Stimulated activated CD4-positive, alpha-beta T cell treated with anti-CD3 and anti-CD28 coated beads, Interleukin-1b, Interleukin-23, amount 100 ng/mL, for 4 hours (primary cell): ENCODE measurements at regions not wholly inside any gene's neighbourhood (a gene's known extent, or its start where the extent isn't known, plus 50 kb on each side); places are given as distances from the start of the nearest gene placed in this dataset.

Experiments
- DNase-seq, 2 donors: peaks; one replicate each; pipeline ENCODE4 v3.0.0-alpha.2; 2020; ENCODE audit warnings: low read depth in 2 of 2

DNA sequence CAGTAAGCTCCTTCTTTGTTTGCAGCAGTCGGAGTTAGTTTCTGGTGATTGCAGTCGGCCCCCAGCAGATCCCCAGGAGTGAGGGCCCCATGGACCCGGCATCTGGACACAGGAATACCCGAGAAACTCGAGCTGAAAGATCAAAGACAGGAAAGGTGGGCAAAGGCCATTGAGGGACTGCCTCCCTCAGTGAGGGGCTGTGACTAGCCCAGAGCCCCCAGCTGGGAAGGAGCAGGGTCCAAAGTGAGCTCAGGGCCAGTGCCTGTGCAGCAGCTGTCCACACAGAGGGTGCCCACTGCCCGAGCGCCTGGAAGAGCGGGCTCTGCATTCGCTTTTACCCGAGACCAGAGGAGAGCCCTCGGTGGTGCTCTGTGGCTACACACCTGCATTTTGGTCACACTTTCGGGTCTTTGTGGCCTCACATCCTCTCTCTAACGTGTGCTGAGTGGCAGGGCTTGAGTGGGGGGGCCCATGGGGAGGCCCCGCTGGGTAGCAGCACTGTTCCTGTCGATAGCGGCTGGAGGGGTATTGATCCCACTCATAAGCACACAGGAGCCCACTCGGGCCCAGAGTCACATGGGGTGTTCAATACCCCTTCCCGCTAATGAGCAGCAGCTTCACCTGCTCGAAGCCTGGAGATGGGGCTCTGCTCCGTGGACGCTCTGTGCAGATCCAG lies 532.9 kb downstream of the TBC1D22A start:
- DNase-seq, result no peak

DNA sequence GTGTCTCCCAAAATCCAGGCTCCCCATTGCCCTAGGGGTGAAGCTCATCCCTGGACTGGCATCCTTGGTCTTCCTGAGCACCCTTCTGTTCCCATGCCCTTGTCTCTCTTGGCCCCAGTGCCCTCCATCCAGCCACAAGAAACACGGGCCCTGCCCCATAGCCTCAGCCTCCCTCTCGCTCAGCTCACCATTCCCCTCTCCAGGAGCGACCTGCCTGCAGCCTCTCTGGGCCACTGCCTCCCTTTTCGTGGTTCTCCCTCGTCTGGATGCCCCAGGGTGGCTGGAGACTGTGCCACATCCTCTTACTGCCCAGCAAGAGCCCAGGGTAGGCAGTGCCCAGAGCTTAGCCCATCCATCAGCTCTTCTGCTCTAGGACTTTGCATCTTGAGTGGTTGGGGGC lies 532.1 kb downstream of the TBC1D22A start:
- DNase-seq, result no peak

DNA sequence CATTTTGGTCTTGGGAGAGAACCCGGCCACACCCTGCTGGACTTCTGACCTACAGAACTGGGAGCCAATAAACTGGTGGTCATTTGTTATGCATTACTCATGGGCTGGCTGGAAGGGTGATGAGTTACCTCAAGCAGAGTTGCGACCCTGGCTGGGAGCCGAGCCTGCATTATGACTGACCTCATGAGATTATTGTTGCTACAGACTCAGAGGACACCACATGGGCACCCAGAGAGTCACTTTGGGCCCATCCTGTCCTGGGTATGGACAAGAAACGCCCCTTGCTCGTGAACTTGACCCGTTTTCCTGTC lies 531.7 kb downstream of the TBC1D22A start:
- no peak for DNase-seq

DNA sequence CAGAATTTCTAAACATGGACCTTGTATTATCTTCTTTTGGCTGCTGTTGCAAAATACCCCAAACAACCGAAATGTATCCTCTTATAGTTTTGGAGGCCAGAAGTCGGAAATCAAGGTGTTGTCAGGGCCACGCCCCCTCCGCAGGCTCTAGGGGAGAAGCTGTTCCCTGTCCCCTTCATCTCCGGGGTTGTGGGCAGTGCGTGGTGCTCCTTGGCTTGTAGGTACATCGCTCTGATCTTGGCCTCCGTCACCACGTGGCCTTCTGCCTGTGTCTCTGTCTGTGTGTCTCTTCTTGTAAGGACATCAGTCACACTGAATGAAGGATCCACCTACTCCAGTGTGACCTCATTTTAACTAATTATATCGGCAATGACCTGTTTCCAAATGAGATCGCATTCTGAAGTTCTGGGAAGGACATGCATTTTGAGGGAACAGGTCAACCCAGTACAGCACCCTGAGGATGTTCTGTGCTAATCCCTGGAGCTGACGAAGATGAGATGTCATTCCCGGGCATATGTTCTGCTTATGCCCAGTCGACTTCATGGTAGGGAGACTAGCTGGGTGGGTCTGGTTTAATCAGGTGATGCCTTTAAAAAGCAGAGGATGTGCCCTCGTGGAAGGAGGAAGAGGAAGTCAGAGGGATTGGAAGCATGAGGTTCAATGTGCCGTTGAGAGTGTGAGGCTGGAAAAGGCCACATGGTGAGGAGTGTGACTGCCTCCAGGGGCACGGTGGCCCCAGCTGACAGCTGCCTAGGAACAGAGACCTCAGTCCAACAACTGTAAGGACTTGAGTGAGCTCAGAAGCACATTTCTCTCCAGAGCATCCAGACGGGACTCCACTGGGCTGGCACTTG lies 531.1 kb downstream of the TBC1D22A start:
- DNase-seq, result no peak

DNA sequence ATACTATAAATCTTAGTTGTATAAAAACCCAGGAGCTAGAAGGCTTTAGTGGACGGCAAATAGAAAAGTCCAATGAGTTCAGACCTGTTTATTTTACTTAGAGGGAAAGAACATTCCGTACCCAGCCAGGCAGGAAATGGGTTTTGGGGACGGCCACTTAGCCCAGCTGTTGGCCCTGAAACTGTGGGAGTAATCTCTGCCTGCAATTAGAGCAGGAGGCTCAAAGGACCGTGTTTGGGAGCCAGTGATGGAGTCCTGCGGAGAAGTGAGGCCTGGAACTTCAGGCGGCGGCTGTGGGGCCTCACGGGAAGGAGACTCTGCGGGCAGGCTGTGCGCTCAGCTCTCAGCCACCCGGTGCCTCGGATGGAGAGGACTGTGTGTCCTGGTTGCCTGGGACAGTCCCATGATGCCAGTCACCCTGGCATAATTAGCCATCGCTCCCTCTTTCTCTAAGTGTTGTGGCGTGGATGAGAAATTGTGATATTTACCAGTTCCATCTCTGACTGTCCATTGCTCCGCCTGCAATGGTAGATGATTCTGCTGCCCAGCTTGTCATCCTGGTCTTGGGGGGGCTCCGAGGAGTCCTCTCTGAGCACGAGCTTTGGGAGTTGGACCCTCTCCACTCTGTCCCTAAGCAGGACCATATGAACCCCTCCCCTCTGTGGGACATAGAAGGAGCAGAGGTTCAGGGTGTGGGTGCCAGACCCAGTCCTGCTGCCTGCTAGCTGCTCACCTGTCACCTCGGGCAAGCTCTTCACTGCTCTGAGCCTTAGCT lies 530.3 kb downstream of the TBC1D22A start:
- DNase-seq, result no peak

DNA sequence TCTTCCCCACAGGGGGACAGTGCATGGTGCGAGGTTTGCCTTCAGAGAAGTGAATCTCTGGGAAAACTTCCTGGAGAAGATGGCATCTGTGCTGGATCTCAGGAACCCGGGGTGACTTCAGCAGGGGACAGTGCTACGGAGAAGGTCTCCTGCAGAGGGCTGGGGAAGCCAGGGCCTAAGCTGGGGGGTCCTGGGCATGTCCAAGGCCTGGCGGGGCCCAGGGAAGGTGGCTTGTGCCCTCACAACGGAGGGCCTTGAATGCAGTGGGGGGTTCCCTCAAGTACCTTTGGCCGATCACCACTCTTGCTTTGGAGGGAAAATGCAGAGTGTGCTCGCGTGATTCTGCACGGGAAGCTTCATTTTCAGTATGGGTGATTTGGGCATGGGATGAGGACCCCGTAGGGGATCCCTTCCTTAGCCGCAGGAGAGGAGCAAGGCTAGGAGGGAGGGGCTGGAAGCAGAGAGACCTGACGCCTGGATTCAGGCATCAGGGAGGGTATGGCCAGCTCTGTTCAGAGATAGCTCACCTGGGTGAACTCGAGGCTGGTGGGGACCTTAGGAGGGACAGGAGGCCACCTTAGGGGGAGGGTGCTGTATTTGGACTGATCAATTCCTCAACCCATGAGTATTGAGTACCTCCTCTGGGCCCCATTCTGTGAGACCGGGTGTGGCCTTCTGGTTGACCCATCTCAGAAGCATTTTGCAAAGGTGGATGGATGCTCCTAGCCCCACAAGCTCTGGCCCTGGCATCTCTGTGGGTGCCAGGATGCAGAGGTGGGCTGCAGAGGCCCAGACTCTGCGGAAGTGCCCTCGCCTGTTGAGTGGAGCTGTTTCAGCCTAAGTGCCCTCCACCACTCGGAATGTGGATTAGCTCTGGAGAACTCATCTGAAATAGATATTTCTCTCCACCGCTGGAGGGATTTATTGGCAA lies 529.4 kb downstream of the TBC1D22A start:
- no peak for DNase-seq

DNA sequence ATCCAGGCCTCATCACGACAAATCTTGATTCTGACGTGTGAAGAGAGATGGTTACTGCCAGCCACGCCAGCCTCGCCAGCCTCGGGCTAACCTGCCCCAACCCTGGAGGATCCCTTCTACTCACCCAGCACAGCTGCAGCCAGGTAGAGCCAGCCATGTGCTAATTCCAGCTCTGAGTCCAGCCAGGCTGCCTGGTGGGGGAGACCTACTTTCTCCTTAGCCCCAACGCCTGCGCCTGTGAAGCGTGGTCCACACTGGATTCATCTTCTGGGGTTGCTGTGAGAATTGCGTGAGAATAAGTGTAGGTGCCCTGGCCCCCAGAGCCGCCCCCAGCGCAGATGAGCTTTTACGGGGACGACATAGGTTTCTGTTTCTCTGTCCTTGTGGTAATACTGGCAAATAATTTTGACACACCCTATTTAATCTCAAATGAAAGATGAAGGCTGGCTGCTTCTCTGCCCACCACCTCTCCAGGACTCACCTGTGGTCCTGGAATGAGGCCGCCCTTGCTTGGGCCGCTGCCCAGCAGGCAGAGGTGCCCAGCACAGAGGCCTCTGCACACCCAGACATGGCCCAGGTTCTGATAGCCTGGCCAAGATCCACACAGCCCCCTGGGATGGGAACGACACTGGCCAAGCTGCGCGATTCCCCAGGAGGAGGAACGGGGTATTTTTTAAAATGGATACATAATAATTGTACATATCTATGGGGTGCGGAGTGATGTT lies 528.4 kb downstream of the TBC1D22A start:
- no peak for DNase-seq

DNA sequence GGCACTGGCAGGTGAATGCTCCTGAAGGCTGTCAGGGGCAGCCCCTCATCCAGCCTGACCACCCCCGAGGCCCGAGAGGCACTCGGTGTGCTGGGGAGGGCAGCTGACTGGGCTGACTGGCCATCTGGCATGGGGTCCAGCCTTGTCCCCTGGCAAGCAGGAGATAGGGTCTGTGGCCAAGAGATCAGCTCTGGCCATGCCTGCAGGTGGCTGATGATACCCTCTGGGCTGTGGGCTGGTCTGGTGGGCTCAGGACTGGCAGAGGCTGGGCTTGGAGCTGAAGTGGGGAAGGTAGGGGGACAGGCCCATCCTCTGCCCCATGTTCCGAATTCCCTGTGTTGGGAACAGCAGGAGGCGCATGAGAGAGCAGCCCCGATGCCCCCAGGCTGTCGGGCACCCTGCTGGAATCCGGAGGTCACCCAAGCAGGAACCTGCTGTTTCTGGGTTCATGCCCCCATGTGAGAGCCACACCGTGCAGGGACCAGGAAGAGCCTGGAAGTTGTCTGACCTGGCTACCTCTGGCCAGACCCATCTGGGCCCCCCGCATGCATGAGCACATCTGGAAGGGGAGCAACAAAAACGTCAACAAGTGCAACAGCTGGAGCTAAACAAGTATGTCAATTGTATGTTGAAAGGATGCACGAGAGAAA lies 527.0 kb downstream of the TBC1D22A start:
- no peak for DNase-seq

DNA sequence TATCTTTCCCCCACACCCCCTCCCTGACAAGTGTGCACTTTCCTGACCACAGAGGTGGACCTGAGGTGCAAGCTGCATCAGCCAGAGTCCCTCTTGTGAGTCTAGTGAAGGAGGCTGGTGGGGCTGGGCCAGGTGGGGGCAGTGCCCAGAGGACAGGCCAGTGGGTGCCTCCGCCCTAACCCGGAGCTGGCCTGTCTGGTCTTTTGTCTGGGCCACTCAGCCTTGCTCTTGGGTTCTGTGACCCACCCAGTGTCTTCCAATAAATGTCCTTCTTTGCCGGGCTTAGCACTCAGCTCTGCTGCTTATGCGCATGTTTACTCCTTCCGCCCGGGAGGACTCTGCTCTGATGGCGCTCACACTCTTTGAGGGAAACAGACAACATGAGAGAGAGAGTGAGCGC lies 526.2 kb downstream of the TBC1D22A start:
- DNase-seq, result no peak

DNA sequence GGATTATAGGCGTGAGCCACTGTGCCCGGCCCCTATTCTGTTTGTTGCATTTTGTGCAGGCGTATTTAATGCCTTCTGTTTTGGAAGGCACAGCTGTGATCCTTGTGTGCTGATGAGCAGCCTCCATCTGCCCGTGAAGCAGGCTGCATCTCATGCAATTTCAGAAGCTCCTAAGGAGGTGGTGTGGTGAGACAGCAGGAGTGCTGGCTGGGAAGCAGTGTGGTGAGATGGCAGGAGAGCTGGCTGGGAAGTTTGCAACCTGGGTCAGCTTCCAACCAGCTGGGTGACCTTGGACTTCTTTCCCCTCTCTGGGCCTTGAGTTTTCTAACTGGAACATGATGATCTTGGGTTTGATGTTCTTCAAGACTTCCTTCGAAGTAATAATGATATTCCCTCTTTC lies 525.1 kb downstream of the TBC1D22A start:
- no peak for DNase-seq

DNA sequence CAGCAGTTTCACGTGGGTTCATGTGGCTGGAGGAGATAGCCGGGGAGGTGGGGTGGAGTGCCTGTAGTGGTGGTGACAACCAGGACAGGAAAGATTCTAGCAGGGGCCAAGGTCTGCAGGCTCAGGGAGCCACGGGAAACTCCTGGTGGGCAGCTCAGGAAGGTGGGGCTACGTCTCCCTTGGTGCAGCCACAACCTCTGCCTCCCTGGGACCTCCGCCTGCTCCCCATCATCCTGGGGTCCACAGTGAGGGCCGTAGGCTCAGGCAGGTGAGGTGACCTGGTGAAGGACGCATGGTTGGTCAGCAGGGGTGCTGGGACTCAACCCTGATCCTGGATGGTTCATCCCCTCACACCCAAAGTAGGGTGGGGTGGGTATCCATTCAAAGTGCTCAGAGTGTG lies 524.1 kb downstream of the TBC1D22A start:
- DNase-seq, result no peak

DNA sequence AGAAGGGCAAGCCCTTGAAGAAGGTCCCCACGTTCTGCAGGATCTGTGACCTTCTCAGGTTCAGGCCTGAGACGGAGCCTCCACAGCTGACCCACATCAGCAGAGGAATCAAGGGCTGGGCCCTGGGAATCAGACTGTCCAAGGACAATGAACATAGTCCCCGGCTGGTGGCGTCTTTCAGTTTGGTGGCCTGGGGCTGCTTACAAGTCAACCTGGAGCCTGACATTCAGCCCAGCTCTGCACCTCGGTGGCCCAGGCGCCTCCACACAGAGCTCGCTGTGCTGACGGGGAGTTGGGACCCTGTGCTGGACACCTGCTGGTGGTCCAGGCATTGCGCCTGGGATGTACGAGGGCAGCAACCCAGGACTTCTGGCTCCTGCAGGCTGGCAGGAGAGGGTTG lies 523.5 kb downstream of the TBC1D22A start:
- no peak for DNase-seq

DNA sequence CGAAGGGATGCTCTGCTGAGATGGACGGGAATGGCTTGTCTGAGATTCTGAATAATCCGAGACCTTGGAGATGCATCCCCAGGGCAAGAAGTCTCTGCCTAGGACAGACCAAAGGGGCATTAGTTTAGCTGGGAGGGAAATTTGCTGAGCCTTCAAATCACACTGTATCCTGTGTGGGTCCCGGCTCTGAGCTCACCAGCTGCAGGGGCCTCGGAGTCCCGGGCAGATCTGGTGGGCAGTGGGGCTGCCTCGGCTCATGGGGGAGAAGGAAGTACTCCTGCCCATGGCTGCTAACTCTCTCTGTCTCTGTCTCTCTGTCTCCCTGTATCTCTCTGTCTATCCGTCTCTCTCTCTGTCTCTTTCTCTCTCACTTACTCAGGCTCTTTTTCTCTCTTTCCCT lies 522.4 kb downstream of the TBC1D22A start:
- no peak for DNase-seq

DNA sequence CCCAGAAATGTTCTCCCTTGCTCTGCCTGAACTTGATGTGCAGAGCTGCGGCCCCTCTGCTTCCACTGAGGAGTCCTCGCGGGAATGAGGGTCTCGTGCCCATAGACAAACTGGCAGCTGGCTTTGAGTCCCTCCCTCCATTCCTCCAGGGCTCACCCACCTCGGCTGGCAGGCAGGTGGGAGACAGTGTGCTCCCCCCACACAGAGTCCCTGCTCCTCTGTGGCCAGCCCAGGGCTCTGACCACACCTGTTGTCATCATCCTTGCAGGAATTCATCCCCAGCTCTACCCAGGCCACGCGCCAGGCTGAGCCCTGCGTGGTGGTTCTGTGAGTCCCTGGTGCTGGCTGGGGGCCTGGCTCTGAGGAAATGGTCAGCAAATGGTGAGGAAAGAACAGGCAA lies 521.9 kb downstream of the TBC1D22A start:
- DNase-seq, result no peak

DNA sequence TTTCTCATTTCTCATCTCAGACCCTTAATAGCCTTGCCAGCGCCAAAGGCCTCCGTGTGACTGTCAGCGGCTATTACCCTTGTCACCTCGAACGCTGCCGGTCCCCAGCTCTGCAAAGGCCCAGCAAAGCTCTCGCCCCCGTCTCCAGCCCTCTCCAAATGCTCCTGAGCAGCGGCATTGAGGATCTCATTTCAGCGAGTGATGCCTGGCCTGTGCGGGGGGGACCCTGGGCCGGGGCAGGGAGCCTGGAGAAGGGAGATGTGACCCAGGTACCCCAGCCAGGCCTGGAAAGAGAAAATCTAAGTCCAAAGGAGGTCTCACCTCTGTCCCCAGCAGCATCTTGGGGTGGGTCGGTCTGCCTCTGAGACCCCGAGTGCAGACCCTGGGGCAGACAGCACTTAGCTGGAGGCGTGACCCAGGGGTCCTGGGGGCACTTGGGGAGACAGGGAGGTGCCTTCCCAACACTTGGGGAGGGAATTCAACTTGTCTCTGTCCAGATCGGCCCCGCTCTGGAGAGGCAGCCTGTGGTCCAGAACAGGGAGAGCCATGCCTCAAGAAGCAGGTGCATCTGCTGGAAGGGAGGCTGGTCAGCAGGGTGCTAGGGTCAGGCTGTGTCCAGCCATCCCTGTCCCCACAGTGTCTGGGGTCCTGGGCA lies 521.3 kb downstream of the TBC1D22A start:
- DNase-seq, result no peak

DNA sequence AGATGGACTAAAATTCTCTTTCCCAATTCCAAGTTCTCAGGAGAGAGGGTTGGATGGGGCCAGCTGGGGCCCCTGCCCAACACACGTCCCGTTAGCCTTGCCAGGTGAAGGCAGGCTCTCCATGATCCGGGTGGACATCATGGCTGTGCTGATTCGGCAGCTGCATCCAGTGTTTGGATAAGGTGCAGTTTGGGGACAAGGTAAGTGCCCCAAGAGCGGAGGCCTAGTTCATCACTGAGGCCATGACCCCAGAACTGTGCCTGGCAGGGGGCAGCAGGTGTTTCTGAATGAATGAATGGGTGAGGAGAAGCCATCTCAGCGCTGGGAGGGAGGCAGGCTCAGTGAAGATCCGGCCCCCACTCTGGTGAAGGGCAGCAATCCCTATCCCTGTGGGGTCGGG lies 520.4 kb downstream of the TBC1D22A start:
- no peak for DNase-seq

DNA sequence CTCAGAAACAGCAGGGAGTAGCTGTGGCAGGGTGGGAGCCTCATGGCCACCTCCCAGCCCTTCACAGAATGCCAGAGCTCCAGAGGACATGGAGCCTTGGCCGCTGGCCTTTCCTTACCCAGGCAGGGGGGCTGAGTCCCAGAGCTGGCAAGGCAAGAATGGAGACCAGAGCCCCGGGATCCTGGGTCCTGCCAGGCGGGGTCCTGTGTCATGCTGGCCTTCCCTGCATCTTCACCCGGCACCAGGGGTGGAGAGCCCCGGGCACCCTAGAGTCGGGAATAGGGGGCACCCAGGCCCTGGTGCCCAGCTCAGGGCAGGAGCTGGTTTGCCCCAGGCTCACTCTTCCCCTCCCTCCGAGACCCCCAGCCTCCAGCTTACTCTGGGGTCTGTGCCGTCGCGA lies 519.9 kb downstream of the TBC1D22A start:
- no peak for DNase-seq

DNA sequence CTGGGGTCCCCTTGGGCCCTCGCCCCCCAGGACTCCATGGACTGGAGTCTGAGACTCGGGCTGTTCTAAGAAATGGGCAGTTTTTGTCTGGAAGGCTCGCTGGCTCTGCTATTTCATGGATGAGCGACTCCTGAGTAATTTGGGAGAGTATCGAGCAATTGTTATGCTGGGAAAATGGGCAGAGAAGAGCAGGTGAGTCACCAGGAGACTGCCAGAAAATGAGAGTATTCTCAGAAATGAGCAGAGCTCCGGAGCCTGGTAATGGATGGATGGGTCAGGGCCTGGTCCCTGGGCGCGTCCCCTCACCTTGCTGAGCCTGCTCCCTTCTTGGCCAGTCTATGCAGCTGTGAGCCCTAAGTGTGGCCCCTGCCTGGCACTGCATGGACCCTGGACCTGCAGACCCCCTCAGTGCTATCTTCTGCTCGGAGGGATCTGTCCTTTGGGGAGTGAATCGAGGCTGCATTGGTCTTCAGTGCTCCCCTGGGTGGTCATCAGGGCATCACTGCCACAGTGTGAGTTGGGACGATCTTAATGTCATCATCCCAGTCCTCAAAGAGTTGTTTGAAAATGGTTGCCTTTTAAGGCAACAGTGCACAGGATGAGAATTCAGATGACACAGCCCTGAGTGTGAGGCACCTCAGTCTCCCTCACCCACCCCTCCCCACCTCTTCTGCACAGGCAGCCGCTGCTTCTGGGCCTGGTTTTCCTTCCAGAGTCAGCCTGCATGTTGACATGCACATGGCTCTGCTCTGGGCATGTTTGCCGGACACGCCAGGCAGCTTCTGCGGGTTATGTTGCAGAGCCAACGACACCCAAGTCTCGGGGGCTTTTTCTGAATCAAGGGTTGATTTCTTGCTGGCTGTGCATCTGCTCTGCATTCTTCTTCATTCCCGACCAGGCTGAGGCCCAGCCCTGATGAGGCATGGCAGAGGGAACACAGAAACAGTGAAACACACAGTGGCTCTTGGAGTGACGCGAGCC lies 519.0 kb downstream of the TBC1D22A start:
- DNase-seq, result no peak

DNA sequence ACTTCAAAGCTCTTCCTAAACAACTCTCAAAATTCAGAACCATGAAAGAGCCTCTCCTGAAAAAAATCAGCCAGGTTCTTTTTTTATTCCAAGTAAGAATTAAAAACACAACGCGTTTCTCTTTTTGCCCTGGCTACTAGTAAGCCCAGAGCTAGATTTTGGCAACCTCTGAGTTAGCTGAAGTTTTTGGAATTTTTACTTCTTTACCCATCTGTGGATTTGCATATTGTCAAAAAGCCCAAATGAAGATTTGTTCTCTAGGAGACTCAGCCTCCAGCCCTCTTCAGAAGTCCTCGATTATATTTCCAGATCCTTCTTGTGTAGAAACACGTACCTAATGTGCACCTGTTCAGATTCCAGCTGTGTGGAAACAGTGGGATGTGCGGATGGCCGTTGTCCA lies 517.9 kb downstream of the TBC1D22A start:
- no peak for DNase-seq
